Astrocyte of the hippocampus (primary cell): ENCODE measurements at regions not wholly inside any gene's neighbourhood (a gene's known extent, or its start where the extent isn't known, plus 50 kb on each side); places are given as distances from the start of the nearest gene placed in this dataset.
"Not testable (repeated sequence)": the region's sequence is repeated elsewhere in the genome, so short reads cannot be mapped to it uniquely, and the experiment has no call there.

Experiments
- DNase-seq: peaks from one replicate; pipeline ENCODE4 v3.0.0; 2011; ENCODE audit warnings: low read depth, low spot score

DNA sequence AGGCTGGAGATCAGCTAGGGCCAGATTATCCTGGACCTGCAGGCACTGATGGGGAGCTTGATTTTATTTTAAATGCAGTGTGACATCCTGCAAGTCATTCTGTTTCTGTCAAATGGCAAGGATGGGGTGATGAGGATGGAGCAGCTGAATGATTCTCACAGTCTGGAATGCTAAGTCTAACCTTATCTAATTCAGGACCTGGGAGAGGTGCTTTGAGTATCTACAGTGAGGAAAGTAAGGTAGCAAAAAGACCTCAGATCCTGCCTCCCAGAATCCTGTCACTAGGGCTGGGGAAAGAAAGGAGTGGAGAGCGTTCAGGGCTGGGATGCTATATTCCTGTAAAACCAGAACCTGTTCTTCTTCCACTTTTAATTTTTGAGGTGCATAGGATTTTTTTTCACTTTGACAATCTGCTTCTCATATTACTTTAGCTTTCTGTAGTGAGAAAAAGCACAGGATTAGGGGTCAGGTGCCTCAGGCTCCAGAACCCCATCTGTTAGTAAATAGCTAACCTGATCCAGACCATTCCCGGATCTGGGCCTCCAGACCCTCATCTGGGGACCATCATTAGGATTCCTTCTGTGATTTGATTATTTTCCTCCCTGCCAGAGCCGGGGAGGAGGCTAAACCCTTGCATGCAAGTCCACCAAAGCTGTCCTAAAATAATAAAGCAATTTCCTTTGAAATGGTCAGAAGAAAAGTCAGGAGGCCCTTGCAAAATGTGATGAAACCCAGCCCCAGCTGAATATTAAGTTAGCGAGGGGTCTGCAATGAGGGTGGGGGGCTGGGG, 54.7 kb downstream of the ASCL1 start:
- no peak for DNase-seq

- DNase-seq: no peak
Observed at GRCh38 chr12:103012884-103013283, 55.4 kb downstream of the ASCL1 start.

GRCh38 chr12:103013741-103014300, 56.3 kb downstream of the ASCL1 start:
- DNase-seq: no peak

- DNase-seq: peak; percentile 2
Observed at GRCh38 chr12:103016381-103016780, 58.9 kb downstream of the ASCL1 start.

DNA sequence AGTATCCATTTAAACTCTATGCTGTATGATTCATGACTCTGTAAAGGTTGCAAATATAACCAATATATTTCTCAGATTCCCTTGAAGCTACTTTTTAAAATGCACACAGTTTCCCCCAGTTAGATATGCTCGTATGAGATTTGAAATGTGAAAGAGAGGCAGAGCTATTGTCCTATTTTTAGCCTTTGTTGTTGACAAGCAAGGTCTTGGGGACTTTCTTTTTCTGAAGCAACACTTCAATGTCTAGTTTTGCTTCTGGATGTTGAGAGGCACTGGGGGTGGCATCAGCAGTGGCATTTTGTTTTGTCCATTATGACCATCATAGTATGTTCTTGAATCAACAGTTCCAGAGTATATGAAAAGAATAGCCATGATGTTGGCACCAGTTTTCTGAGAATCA, 63.4 kb downstream of the ASCL1 start:
- DNase-seq: no peak

GRCh38 chr12:103021538-103022218, 64.2 kb downstream of the ASCL1 start:
- DNase-seq: no peak

- DNase-seq: no peak
Observed at GRCh38 chr12:103024650-103025049, 67.2 kb downstream of the ASCL1 start.

DNA sequence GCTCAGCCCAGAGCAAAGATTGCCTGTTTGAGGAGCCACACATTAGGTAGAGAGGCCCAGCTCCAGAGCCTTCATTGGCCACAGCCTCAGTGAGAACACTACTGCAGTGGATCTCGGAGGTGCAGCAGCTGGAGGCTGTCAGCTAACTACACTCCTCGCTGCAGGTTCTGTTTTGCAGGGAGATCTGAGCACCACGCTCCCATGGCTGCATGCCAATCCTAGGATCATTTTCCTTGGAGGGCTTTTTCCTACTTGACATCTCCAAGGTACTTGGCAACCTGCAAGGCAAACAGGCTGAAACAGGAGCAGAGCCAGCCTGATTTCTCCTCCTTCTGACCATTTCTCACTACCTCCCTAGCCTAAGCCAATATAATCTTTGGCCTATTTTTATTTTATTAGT, 69.2 kb downstream of the ASCL1 start:
- DNase-seq: not testable (repeated sequence)

- DNase-seq: no peak
Observed at GRCh38 chr12:103028881-103029639, 71.6 kb downstream of the ASCL1 start.

DNA sequence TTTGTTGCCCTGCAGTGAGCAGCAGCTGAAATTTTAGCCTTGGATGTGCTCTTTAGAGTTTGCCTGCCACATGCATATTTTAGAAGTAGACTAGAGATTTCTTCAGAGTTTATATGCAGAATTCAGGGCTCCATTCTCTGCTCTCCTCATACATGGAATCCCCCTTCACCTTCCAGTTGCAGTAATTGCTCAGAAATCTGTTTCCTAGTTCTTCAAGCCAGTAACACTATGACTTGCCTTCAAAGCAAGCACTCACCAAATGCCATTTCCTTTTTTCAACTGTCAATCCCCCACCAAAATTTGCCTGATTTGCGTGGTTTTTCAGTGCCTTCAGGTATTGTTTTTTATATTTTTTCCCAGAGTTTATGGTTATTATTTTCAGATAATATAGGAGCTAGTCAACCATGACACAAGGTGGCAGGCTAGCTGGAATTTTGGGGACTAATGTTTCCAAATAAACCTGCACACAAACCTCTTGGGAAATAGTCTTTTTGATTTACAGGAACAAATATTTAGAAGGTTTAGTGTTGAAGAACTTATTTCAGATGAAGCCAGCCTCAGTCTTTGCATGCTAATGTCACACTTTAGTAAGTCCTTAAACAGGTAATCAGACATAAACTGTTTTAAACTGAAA, 79.2 kb downstream of the ASCL1 start:
- DNase-seq: no peak

- peak; percentile 3 for DNase-seq
Observed at GRCh38 chr12:103043531-103044486, 86.3 kb downstream of the ASCL1 start.

DNA sequence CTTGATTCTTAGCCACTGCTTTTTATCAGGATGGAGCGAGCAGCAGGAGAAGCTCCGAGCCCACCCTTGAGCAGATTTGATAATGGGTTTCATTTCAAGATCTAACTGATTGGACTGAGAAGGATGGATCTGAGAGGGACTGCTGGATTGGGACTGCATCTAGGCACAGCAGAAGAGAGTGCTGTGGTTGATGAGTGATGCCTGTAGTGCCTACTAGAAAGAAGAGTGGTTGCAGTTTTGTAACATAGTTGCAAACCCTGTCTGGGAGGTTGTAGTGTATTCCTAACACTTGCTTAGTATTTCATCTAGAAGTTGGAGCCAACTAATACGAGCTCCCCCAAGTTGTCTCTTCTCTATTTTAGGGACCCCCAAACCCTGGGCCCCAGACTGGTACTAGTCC, 88.7 kb downstream of the ASCL1 start:
- DNase-seq: no peak

GRCh38 chr12:103050273-103050672, 92.8 kb downstream of the ASCL1 start:
- DNase-seq: no peak

DNA sequence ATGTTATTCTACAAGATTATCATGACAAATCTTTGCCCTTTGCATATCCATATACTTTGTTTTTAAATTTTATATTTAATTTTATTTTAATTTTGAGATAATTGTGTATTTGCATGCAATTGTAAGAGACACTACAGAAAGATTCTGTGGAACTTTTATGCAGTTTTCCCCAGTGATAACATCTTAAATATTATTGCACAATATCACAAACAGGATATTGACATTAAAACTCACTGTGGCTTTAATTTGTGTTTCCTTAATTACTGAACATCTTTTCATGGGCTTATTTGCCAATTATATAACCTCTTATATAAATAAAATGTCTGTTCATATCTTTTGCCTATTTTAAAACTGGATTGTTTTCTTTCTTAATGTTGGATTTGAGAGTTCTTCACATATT, 95.6 kb downstream of the ASCL1 start:
- no peak for DNase-seq

GRCh38 chr12:103073630-103074029, 116.2 kb downstream of the ASCL1 start:
- peak; percentile 20 for DNase-seq

DNA sequence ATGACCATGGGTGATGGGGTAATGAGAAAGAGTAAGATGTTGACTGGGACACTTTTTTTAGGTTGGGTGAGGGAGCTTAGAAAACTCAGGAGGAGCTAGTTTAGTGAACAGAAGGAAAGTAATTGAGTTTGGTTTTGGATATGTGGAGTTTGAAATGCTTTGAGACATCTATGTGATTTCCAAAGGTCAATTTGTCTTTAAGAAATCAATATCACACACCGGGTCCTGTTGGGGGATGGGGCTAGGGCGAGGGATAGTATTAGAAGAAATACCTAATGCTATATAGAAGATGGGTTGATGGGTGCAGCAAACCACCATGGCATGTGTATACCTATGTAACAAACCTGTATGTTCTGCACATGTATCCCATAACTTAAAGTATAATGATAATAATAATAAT, 118.4 kb downstream of the ASCL1 start:
- no peak for DNase-seq

DNA sequence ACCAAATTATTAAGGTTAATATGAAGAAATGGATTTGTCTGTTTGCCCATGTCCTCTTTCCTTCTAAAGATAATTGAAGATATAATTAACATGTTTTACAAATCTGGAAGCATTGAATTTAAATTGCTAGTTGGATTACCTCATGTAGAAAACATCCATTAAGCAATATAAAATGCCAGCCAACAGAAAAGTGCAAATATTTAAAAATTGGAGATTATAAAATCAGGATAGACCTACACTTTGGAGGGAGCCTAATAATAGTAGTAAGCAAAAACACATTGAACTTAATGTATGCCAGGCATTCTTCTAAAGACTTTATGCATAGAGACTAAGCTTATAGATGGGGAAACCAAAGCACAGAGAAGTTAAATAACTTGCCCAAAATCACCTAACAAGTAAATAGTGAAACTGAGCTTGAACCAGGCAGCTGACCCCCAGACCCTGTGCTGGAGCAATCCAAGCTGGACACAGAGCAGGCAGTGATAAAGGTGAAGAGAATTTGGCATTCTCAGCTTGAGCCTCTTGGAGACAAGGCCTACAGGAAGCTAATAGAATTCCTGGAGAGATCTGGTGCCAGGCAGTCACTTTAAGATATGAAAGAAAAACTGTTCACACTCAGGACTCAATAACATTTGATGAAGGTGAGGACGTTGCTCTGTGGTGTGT, 119.8 kb downstream of the ASCL1 start:
- no peak for DNase-seq

DNA sequence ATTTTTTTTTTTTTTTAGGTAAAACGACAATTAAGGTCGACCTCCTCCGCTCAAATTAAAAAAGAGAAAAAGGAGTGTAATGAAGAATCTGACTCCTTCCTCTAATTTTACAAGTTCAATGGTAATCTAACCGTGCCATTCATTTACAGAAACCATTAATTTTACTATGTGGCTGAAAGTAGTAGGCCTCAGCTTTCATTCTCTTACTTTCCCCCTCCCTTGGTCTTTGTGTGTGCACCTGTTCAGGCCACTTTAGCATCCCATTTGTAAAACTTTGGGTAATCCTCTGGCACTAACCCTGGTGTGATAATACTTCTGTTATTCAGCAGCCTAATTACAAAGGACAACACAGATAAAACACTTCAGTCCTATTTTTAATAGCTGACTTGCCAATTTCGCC, 128.1 kb downstream of the ASCL1 start:
- no peak for DNase-seq

GRCh38 chr12:103086471-103086870, 129.0 kb downstream of the ASCL1 start:
- no peak for DNase-seq

DNA sequence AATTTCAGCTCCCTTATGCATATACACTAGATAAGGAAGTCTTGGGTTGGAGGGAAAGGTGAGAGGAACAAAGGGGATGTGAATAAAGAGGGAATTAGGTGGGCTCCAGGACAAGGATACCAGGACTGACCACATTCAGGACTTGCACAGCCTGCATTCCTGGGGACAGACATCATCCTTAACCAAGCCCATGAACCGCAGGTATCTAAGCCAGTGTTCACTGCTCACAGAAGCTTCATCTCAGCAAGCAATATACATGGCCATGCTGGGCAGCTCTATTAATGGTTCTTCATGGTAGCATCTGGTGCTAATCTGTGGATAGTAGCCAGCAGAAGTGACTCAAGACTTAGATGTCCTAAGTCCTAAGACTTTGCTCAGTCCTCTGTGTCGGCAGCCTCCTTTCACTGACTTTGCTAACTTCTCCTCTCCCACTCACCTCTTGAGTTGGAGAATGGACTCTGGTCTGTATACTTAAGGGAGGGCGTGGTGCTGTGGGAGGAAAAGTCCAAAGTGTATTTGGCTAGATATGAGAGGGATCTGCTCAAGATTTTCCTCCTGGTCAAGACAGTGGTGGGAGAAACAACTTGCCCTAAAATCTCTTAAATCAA, 136.1 kb downstream of the ASCL1 start:
- DNase-seq: no peak
